B cell (primary cell): ENCODE measurements at regions not wholly inside any gene's neighbourhood (a gene's known extent, or its start where the extent isn't known, plus 50 kb on each side); places are given as distances from the start of the nearest gene placed in this dataset.

Source experiments
- ATAC-seq: fragments of 200-7000 bp; cut with Tn5 transposase; one replicate; pipeline ENCODE4 v1.10.0; 2021; ENCODE audit warnings: low read depth, mild to moderate bottlenecking, moderate number of reproducible peaks, moderate library complexity
- CTCF ChIA-PET: fragments of 350-600 bp; sonication (Branson Sonifier 250); formaldehyde crosslinking; loops from one replicate; lab custom pipeline; 2021; ENCODE audit warnings: antibody characterized with exemption, inconsistent platforms; lab: Charles Lee
- POLR2A ChIA-PET: fragments of 350-600 bp; sonication (Branson Sonifier 250); formaldehyde crosslinking; loops from one replicate; lab custom pipeline; 2021; ENCODE audit warnings: antibody characterized with exemption; lab: Charles Lee
- DNase-seq: peaks from one replicate; pipeline ENCODE4 v3.0.0; 2013
- H2AFZ ChIP-seq: 2 replicates; pipeline ENCODE4 v1.6.1; 2012; ENCODE audit warnings: mild to moderate bottlenecking, low read depth, low read length; ENCODE audit not compliant: insufficient read depth, poor library complexity, severe bottlenecking
- H3K27ac ChIP-seq, 2 donors: 1 replicate in 1 of 2; 2 replicates in 1 of 2; pipeline ENCODE4 v1.5.1; 2012 to 2013; ENCODE audit warnings: low read length in 2 of 2, mild to moderate bottlenecking in 2 of 2, moderate library complexity in 1 of 2
- H3K27me3 ChIP-seq, 4 experiments: fragments of 200-600 bp in 1 of 4; sonication (generic) in 1 of 4; replicated peaks in 1 of 4; 1 replicate in 2 of 4; 2 replicates in 2 of 4; pipeline versions ENCODE4 v1.6.1 to v1.7.0; 2013 to 2016; ENCODE audit warnings: low read length in 3 of 4, mild to moderate bottlenecking in 2 of 4, mixed read lengths in 1 of 4, moderate library complexity in 1 of 4; ENCODE audit not compliant: insufficient read depth in 4 of 4, control insufficient read depth in 3 of 4; ENCODE audit errors: control extremely low read depth in 1 of 4
- H3K36me3 ChIP-seq, 2 experiments: replicated peaks in 1 of 2; 1 replicate in 1 of 2; 2 replicates in 1 of 2; pipeline versions ENCODE4 v1.6.1 to v1.7.1; 2013; ENCODE audit warnings: low read length in 1 of 2; ENCODE audit not compliant: insufficient read depth in 2 of 2, control insufficient read depth in 1 of 2; ENCODE audit errors: control extremely low read depth in 1 of 2, extremely low read depth in 1 of 2
- H3K4me1 ChIP-seq, 2 donors: fragments of 200-600 bp in 1 of 2; sonication (generic) in 1 of 2; 1 replicate in 1 of 2; 2 replicates in 1 of 2; pipeline versions ENCODE4 v1.5.1 to v1.6.1; 2013 to 2017; ENCODE audit warnings: low read length in 2 of 2; ENCODE audit not compliant: control insufficient read depth in 2 of 2, insufficient read depth in 2 of 2
- H3K4me2 ChIP-seq: replicated peaks from 2 replicates; pipeline ENCODE3; 2012; ENCODE audit warnings: mild to moderate bottlenecking, low read depth, low read length; ENCODE audit not compliant: poor library complexity, severe bottlenecking
- H3K4me3 ChIP-seq, 5 experiments: fragments of 200-600 bp in 1 of 5; sonication (generic) in 1 of 5; 1 replicate in 3 of 5; 2 replicates in 2 of 5; pipeline versions ENCODE4 v1.5.1 to v1.7.0; 2011 to 2016; ENCODE audit warnings: low read length in 4 of 5, mild to moderate bottlenecking in 4 of 5, low read depth in 2 of 5, control low read depth in 1 of 5, moderate library complexity in 1 of 5; ENCODE audit not compliant: insufficient read depth in 1 of 5; ENCODE audit errors: control extremely low read depth in 1 of 5, extremely low read depth in 1 of 5
- H3K79me2 ChIP-seq: fragments of 200-600 bp; sonication (generic); one replicate; pipeline ENCODE4 v1.6.0; 2016; ENCODE audit warnings: low read length; ENCODE audit not compliant: control insufficient read depth, insufficient read depth
- H3K9ac ChIP-seq: fragments of 200-600 bp; sonication (generic); 2 replicates; pipeline ENCODE4 v1.6.1; 2017; ENCODE audit warnings: mild to moderate bottlenecking, low read length, moderate library complexity
- H3K9me3 ChIP-seq, 3 donors: one replicate each; pipeline versions ENCODE4 v1.6.1 to v1.7.1; 2013; ENCODE audit warnings: low read length in 2 of 3; ENCODE audit not compliant: control insufficient read depth in 2 of 3, insufficient read depth in 1 of 3; ENCODE audit errors: control extremely low read depth in 1 of 3
- H4K20me1 ChIP-seq: 2 replicates; pipeline ENCODE4 v1.6.0; 2012; ENCODE audit warnings: mild to moderate bottlenecking, low read length; ENCODE audit not compliant: insufficient read depth, control insufficient read depth, poor library complexity, severe bottlenecking
- H3K27ac Mint-ChIP-seq: one replicate; pipeline ENCODE4 v1.8.0; 2021; ENCODE audit warnings: mixed read lengths
- H3K27me3 Mint-ChIP-seq: one replicate; pipeline ENCODE4 v1.8.0; 2021; ENCODE audit warnings: mixed read lengths
- H3K4me1 Mint-ChIP-seq: one replicate; pipeline ENCODE4 v1.8.0; 2021; ENCODE audit warnings: mixed read lengths
- H3K4me3 Mint-ChIP-seq: one replicate; pipeline ENCODE4 v1.8.0; 2021; ENCODE audit warnings: mixed read lengths
- H3K9me3 Mint-ChIP-seq: one replicate; pipeline ENCODE4 v1.8.0; 2022; ENCODE audit warnings: mixed read lengths; ENCODE audit not compliant: insufficient read depth
- CTCF ChIP-seq: fragments of 200-600 bp; IDR thresholded peaks from one replicate; pipeline ENCODE4 v1.8.0; 2022; ENCODE audit warnings: antibody characterized with exemption, mild to moderate bottlenecking
- EZH2 ChIP-seq: IDR thresholded peaks from 2 replicates; pipeline ENCODE4 v1.6.1; 2012; ENCODE audit warnings: borderline replicate concordance, low read depth, mild to moderate bottlenecking, moderate library complexity, low read length; ENCODE audit not compliant: insufficient read depth, poor library complexity, severe bottlenecking
- WGBS: methylation state at CpG from one replicate; pipeline ENCODE4 v1.1.5; 2013; ENCODE audit warnings: missing lambda C conversion rate; ENCODE audit not compliant: insufficient coverage; 5-methylcytosine and 5-hydroxymethylcytosine counted together
- intact Hi-C: fragments of 100-400 bp; cut with micrococcal nuclease; formaldehyde crosslinking; loops from one replicate; pipeline ENCODE4 v1.10.0; 2022

- WGBS, result no CpG with 5 or more reads among the region's 4 CpGs
- CTCF ChIA-PET, result no interaction called here
Observed at GRCh38 chr5:76022611-76023010, 60.6 kb upstream of the SV2C start.

GRCh38 chr5:76021936-76022584 lies 61.1 kb upstream of the SV2C start:
- 84% methylated on average over 2 of the region's 3 CpGs for WGBS
- ChIA-PET CTCF (no interaction called here), POLR2A (no interaction called here)
- no peak for ATAC-seq
- H3K4me2 ChIP-seq, result no peak overlapping the region
- no peaks in the 10 kb centered on the region for H3K4me1 ChIP-seq
- intact Hi-C loops, result no loop called here
- H4K20me1 ChIP-seq, result no peaks in the 10 kb centered on the region
- Mint-ChIP-seq H3K27ac (no peak overlapping the region), H3K4me3 (no peak overlapping the region), H3K9me3 (no peaks in the 10 kb centered on the region), H3K27me3 (peaks cover 20% of the 10 kb centered on the region), H3K4me1 (no peaks in the 10 kb centered on the region)
- peaks cover 0 to 3% (median 1%) of the 10 kb centered on the region in 4 experiments for H3K27me3 ChIP-seq
- no peak for TF ChIP-seq EZH2
- no peak for TF ChIP-seq CTCF
- no peak for DNase-seq
- H2AFZ ChIP-seq, result no peak overlapping the region
- H3K27ac ChIP-seq, result no peak overlapping the region
- H3K9ac ChIP-seq, result no peak overlapping the region
- no peaks in the 10 kb centered on the region for H3K36me3 ChIP-seq
- H3K79me2 ChIP-seq, result no peaks in the 10 kb centered on the region
- H3K9me3 ChIP-seq, result no peaks in the 10 kb centered on the region
- no peak overlapping the region for H3K4me3 ChIP-seq

More at GRCh38 chr5:76022611-76023010, 60.6 kb upstream of the SV2C start:
- Mint-ChIP-seq H3K4me1 (no peaks in the 10 kb centered on the region), H3K9me3 (no peaks in the 10 kb centered on the region), H3K27ac (no peak overlapping the region), H3K4me3 (no peak overlapping the region), H3K27me3 (peaks cover 20% of the 10 kb centered on the region)
- ATAC-seq (no peak), DNase-seq (no peak)
- Histone ChIP-seq H3K27me3 (peaks cover 0 to 3% (median 1%) of the 10 kb centered on the region in 4 experiments), H3K9me3 (no peaks in the 10 kb centered on the region), H3K4me3 (no peak overlapping the region), H3K9ac (no peak overlapping the region), H3K4me1 (no peaks in the 10 kb centered on the region), H3K36me3 (no peaks in the 10 kb centered on the region), H4K20me1 (no peaks in the 10 kb centered on the region), H2AFZ (no peak overlapping the region), H3K79me2 (no peaks in the 10 kb centered on the region), H3K4me2 (no peak overlapping the region), H3K27ac (no peak overlapping the region)
- intact Hi-C loops, result no loop called here
- TF ChIP-seq EZH2 (no peak), CTCF (no peak)
- POLR2A ChIA-PET, result no interaction called here
